ENCODE measurements at regions not wholly inside any gene's neighbourhood (a gene's known extent, or its start where the extent isn't known, plus 50 kb on each side); places are given as distances from the start of the nearest gene placed in this dataset.

GRCh38 chr2:235352541-235352940 lies 141.3 kb upstream of the AGAP1 start:
- H3K4me3 ChIP-seq: no peak overlapping the region
- H3K27ac ChIP-seq: peak overlapping the region in 1 of 2 donors; percentile 29
- no peaks in the 10 kb centered on the region for H3K27me3 ChIP-seq
- no peak for DNase-seq (ENCODE audit: low spot score)
- no peak for TF ChIP-seq CTCF (IDR thresholded peaks at IDR 0.05)
- H3K36me3 ChIP-seq: no peaks in the 10 kb centered on the region
- no peaks in the 10 kb centered on the region for H3K9me3 ChIP-seq
- H3K4me1 ChIP-seq: peaks cover 0 to 8% of the 10 kb centered on the region in 2 donors

GRCh38 chr2:235357881-235358280 lies 136.0 kb upstream of the AGAP1 start:
- DNase-seq (ENCODE audit: low spot score): no peak
- H3K27ac ChIP-seq: no peak overlapping the region
- H3K36me3 ChIP-seq: no peaks in the 10 kb centered on the region
- H3K27me3 ChIP-seq: no peaks in the 10 kb centered on the region
- H3K4me3 ChIP-seq: no peak overlapping the region
- no peak for TF ChIP-seq CTCF (IDR thresholded peaks at IDR 0.05)
- no peaks in the 10 kb centered on the region for H3K9me3 ChIP-seq
- peaks cover 0 to 2% of the 10 kb centered on the region in 2 donors for H3K4me1 ChIP-seq

- Histone ChIP-seq H3K9me3 (no peaks in the 10 kb centered on the region), H3K36me3 (no peaks in the 10 kb centered on the region), H3K27me3 (no peaks in the 10 kb centered on the region), H3K4me3 (no peak overlapping the region), H3K27ac (no peak overlapping the region), H3K4me1 (no peaks in the 10 kb centered on the region)
- DNase-seq (ENCODE audit: low spot score): no peak
- no peak for TF ChIP-seq CTCF (IDR thresholded peaks at IDR 0.05)
Measured at GRCh38 chr2:235358981-235359471, 134.8 kb upstream of the AGAP1 start.

GRCh38 chr2:235360446-235360845 lies 133.4 kb upstream of the AGAP1 start:
- H3K36me3 ChIP-seq: no peaks in the 10 kb centered on the region
- TF ChIP-seq CTCF (IDR thresholded peaks at IDR 0.05): no peak
- no peaks in the 10 kb centered on the region for H3K27me3 ChIP-seq
- no peak overlapping the region for H3K27ac ChIP-seq
- H3K4me1 ChIP-seq: no peaks in the 10 kb centered on the region
- no peaks in the 10 kb centered on the region for H3K9me3 ChIP-seq
- no peak overlapping the region for H3K4me3 ChIP-seq
- DNase-seq (ENCODE audit: low spot score): no peak

GRCh38 chr2:235365743-235366142 lies 128.1 kb upstream of the AGAP1 start:
- no peaks in the 10 kb centered on the region for H3K4me1 ChIP-seq
- no peak for DNase-seq (ENCODE audit: low spot score)
- no peak for TF ChIP-seq CTCF (IDR thresholded peaks at IDR 0.05)
- H3K27ac ChIP-seq: no peak overlapping the region
- H3K4me3 ChIP-seq: no peak overlapping the region
- H3K9me3 ChIP-seq: no peaks in the 10 kb centered on the region
- H3K36me3 ChIP-seq: no peaks in the 10 kb centered on the region
- H3K27me3 ChIP-seq: no peaks in the 10 kb centered on the region

- no peak overlapping the region for H3K27ac ChIP-seq
- H3K36me3 ChIP-seq: no peaks in the 10 kb centered on the region
- no peak for DNase-seq (ENCODE audit: low spot score)
- H3K4me3 ChIP-seq: no peak overlapping the region
- no peaks in the 10 kb centered on the region for H3K9me3 ChIP-seq
- H3K4me1 ChIP-seq: no peaks in the 10 kb centered on the region
- no peaks in the 10 kb centered on the region for H3K27me3 ChIP-seq
- TF ChIP-seq CTCF (IDR thresholded peaks at IDR 0.05): no peak
Measured at GRCh38 chr2:235366390-235366789, 127.5 kb upstream of the AGAP1 start.

All from right atrium auricular region (tissue), 2 donors.